Muscle layer of colon (tissue), 2 donors: ENCODE measurements at regions not wholly inside any gene's neighbourhood (a gene's known extent, or its start where the extent isn't known, plus 50 kb on each side); places are given as distances from the start of the nearest gene placed in this dataset.

Experiments used
- H3K27ac ChIP-seq: one replicate; pipeline ENCODE4 v1.7.0; 2013; ENCODE audit warnings: low read depth, mild to moderate bottlenecking, low read length, moderate library complexity
- H3K27me3 ChIP-seq, 2 donors: one replicate each; pipeline ENCODE4 v1.7.0; 2013; ENCODE audit warnings: low read length in 2 of 2, mild to moderate bottlenecking in 2 of 2; ENCODE audit not compliant: insufficient read depth in 2 of 2, control insufficient read depth in 1 of 2
- H3K36me3 ChIP-seq: one replicate; pipeline ENCODE4 v1.7.0; 2013; ENCODE audit warnings: mild to moderate bottlenecking, low read length; ENCODE audit not compliant: insufficient read depth
- H3K4me1 ChIP-seq: one replicate; pipeline ENCODE4 v1.7.0; 2013; ENCODE audit warnings: mild to moderate bottlenecking, low read length; ENCODE audit not compliant: insufficient read depth
- H3K4me3 ChIP-seq, 2 donors: one replicate each; pipeline ENCODE4 v1.7.0; 2013; ENCODE audit warnings: low read length in 2 of 2, low read depth in 1 of 2, mild to moderate bottlenecking in 1 of 2, moderate library complexity in 1 of 2
- H3K9ac ChIP-seq: one replicate; pipeline ENCODE4 v1.7.0; 2013; ENCODE audit warnings: low read length
- H3K9me3 ChIP-seq: one replicate; pipeline ENCODE4 v1.7.0; 2013; ENCODE audit warnings: mild to moderate bottlenecking, low read length
- donor health status: abdominal sarcoma.
- donor health status: Adenocarcinoma of cecum.

GRCh38 chr9:28770827-28771226 lies 1197.5 kb upstream of the C9orf72 start:
- H3K9ac ChIP-seq: no peak overlapping the region
- H3K27me3 ChIP-seq: no peaks in the 10 kb centered on the region
- no peaks in the 10 kb centered on the region for H3K4me1 ChIP-seq
- H3K36me3 ChIP-seq: no peaks in the 10 kb centered on the region
- no peak overlapping the region for H3K27ac ChIP-seq
- H3K9me3 ChIP-seq: no peaks in the 10 kb centered on the region
- H3K4me3 ChIP-seq: no peak overlapping the region

- Histone ChIP-seq H3K4me3 (no peak overlapping the region), H3K27ac (no peak overlapping the region), H3K27me3 (no peaks in the 10 kb centered on the region)
These were observed 1201.4 kb upstream of the C9orf72 start for GRCh38 chr9:28774433-28775235.

GRCh38 chr9:28779243-28779642 lies 1206.0 kb upstream of the C9orf72 start:
- no peaks in the 10 kb centered on the region for H3K27me3 ChIP-seq
- no peaks in the 10 kb centered on the region for H3K4me1 ChIP-seq
- H3K9ac ChIP-seq: no peak overlapping the region
- H3K36me3 ChIP-seq: no peaks in the 10 kb centered on the region
- no peaks in the 10 kb centered on the region for H3K9me3 ChIP-seq
- no peak overlapping the region for H3K4me3 ChIP-seq
- H3K27ac ChIP-seq: no peak overlapping the region

More at GRCh38 chr9:28774433-28775235, 1201.4 kb upstream of the C9orf72 start:
- H3K36me3 ChIP-seq: no peaks in the 10 kb centered on the region
- no peaks in the 10 kb centered on the region for H3K4me1 ChIP-seq
- H3K9ac ChIP-seq: no peak overlapping the region
- H3K9me3 ChIP-seq: no peaks in the 10 kb centered on the region

GRCh38 chr9:28781481-28781880 lies 1208.2 kb upstream of the C9orf72 start:
- no peak overlapping the region for H3K27ac ChIP-seq
- H3K27me3 ChIP-seq: no peaks in the 10 kb centered on the region
- H3K36me3 ChIP-seq: no peaks in the 10 kb centered on the region
- H3K9ac ChIP-seq: no peak overlapping the region
- H3K9me3 ChIP-seq: no peaks in the 10 kb centered on the region
- no peak overlapping the region for H3K4me3 ChIP-seq
- no peaks in the 10 kb centered on the region for H3K4me1 ChIP-seq

GRCh38 chr9:28782630-28783029 lies 1209.3 kb upstream of the C9orf72 start:
- H3K4me1 ChIP-seq: no peaks in the 10 kb centered on the region
- no peak overlapping the region for H3K9ac ChIP-seq
- no peak overlapping the region for H3K27ac ChIP-seq
- no peaks in the 10 kb centered on the region for H3K36me3 ChIP-seq
- H3K27me3 ChIP-seq: no peaks in the 10 kb centered on the region
- no peaks in the 10 kb centered on the region for H3K9me3 ChIP-seq
- no peak overlapping the region for H3K4me3 ChIP-seq

- Histone ChIP-seq H3K4me3 (no peak overlapping the region), H3K36me3 (no peaks in the 10 kb centered on the region), H3K4me1 (no peaks in the 10 kb centered on the region), H3K27me3 (no peaks in the 10 kb centered on the region), H3K9ac (no peak overlapping the region), H3K27ac (no peak overlapping the region), H3K9me3 (no peaks in the 10 kb centered on the region)
These were observed 1219.4 kb upstream of the C9orf72 start for GRCh38 chr9:28792716-28793115.

- Histone ChIP-seq H3K36me3 (no peaks in the 10 kb centered on the region), H3K9ac (no peak overlapping the region), H3K4me1 (no peaks in the 10 kb centered on the region), H3K4me3 (no peak overlapping the region), H3K27ac (no peak overlapping the region), H3K9me3 (no peaks in the 10 kb centered on the region), H3K27me3 (no peaks in the 10 kb centered on the region)
These were observed 1226.6 kb upstream of the C9orf72 start for GRCh38 chr9:28799876-28800275.

GRCh38 chr9:28801144-28801799 lies 1228.0 kb upstream of the C9orf72 start:
- Histone ChIP-seq H3K27ac (no peak overlapping the region), H3K9ac (no peak overlapping the region), H3K36me3 (no peaks in the 10 kb centered on the region), H3K9me3 (no peaks in the 10 kb centered on the region), H3K4me3 (no peak overlapping the region), H3K4me1 (no peaks in the 10 kb centered on the region), H3K27me3 (no peaks in the 10 kb centered on the region)

GRCh38 chr9:28805197-28805596 lies 1231.9 kb upstream of the C9orf72 start:
- Histone ChIP-seq H3K9me3 (no peaks in the 10 kb centered on the region), H3K9ac (no peak overlapping the region), H3K27me3 (no peaks in the 10 kb centered on the region), H3K36me3 (no peaks in the 10 kb centered on the region), H3K4me3 (no peak overlapping the region), H3K4me1 (peaks cover 4% of the 10 kb centered on the region), H3K27ac (no peak overlapping the region)

- Histone ChIP-seq H3K27ac (no peak overlapping the region), H3K9ac (no peak overlapping the region), H3K4me3 (no peak overlapping the region), H3K4me1 (peaks cover 4% of the 10 kb centered on the region), H3K9me3 (no peaks in the 10 kb centered on the region), H3K36me3 (no peaks in the 10 kb centered on the region), H3K27me3 (no peaks in the 10 kb centered on the region)
These were observed 1234.8 kb upstream of the C9orf72 start for GRCh38 chr9:28808042-28808441.

- Histone ChIP-seq H3K27ac (no peak overlapping the region), H3K4me3 (no peak overlapping the region), H3K4me1 (peaks cover 4% of the 10 kb centered on the region), H3K9me3 (no peaks in the 10 kb centered on the region), H3K9ac (no peak overlapping the region), H3K36me3 (no peaks in the 10 kb centered on the region), H3K27me3 (no peaks in the 10 kb centered on the region)
These were observed 1237.3 kb upstream of the C9orf72 start for GRCh38 chr9:28810388-28811075.
